HFF-Myc (cell line): ENCODE measurements at regions not wholly inside any gene's neighbourhood (a gene's known extent, or its start where the extent isn't known, plus 50 kb on each side); places are given as distances from the start of the nearest gene placed in this dataset.

Experiments
- DNase-seq: peaks from one replicate; pipeline ENCODE4 v3.0.0-alpha.2; 2011; ENCODE audit warnings: low read depth; ENCODE audit errors: extremely low read depth
- H3K4me3 ChIP-seq: replicated peaks from 2 replicates; pipeline ENCODE4 v1.5.1; 2011; ENCODE audit warnings: low read depth, mild to moderate bottlenecking, control low read depth, low read length
- TF ChIP-seq, protein P1 (sequence below): IDR thresholded peaks from 2 replicates; pipeline ENCODE4 v1.5.1; 2012; ENCODE audit warnings: mild to moderate bottlenecking, low read depth, low read length, control low read depth; ENCODE audit errors: missing control alignments

- no peak for DNase-seq
- no peak overlapping the region for H3K4me3 ChIP-seq
- TF ChIP-seq, protein P1, sequence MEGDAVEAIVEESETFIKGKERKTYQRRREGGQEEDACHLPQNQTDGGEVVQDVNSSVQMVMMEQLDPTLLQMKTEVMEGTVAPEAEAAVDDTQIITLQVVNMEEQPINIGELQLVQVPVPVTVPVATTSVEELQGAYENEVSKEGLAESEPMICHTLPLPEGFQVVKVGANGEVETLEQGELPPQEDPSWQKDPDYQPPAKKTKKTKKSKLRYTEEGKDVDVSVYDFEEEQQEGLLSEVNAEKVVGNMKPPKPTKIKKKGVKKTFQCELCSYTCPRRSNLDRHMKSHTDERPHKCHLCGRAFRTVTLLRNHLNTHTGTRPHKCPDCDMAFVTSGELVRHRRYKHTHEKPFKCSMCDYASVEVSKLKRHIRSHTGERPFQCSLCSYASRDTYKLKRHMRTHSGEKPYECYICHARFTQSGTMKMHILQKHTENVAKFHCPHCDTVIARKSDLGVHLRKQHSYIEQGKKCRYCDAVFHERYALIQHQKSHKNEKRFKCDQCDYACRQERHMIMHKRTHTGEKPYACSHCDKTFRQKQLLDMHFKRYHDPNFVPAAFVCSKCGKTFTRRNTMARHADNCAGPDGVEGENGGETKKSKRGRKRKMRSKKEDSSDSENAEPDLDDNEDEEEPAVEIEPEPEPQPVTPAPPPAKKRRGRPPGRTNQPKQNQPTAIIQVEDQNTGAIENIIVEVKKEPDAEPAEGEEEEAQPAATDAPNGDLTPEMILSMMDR: no peak
These were observed 2182.7 kb upstream of the PIK3C3 start for GRCh38 chr18:39772155-39772919.

- TF ChIP-seq, protein P1: no peak
- DNase-seq: no peak
- no peak overlapping the region for H3K4me3 ChIP-seq
These were observed 2184.6 kb upstream of the PIK3C3 start for GRCh38 chr18:39770399-39770798.

GRCh38 chr18:39764873-39765272 is 2190.2 kb upstream of the PIK3C3 start:
- TF ChIP-seq, protein P1: no peak
- no peak for DNase-seq
- no peak overlapping the region for H3K4me3 ChIP-seq

DNA sequence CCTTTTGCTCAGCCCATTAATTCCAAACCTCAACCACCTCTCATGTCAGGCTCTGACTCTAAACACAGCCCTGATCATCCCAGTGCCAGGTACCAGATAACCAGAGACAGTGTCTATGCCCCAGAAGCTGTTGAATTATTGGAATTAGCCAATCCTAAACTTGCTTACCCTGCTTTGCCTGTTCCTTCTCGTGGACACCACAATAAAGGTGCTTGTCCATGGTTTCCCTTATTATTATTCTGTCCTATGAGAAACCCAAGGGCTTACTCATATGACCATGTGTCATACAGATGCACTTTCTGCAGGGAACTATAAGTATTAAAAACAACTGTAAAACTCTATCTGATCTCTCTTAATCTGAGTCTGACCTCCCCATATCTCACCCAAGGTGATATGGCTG is 2193.8 kb upstream of the PIK3C3 start:
- H3K4me3 ChIP-seq: no peak overlapping the region
- TF ChIP-seq, protein P1: no peak
- no peak for DNase-seq

- TF ChIP-seq, protein P1: no peak
- no peak overlapping the region for H3K4me3 ChIP-seq
- DNase-seq: no peak
These were observed 2194.3 kb upstream of the CELF4 start for GRCh38 chr18:39759926-39760325.

DNA sequence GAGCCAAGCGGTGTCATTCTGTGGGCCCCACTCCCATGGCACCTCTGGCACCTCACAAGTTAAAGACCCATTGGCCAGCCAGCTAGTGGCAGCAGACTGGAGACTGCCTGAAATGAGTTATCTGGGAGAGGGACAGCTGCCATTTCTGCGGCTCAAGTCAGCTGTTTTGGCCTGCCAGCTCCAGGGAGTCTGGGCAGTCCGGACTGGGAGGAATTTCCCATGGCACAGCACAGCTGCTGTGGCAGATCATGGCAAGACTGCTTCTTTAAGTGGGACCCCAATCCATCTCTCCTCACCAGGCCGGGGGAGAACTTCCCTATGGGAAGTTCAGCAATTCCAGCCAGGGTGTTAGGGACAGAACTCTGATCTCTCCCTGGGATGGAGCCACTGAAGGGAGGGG is 2187.6 kb upstream of the CELF4 start:
- no peak overlapping the region for H3K4me3 ChIP-seq
- DNase-seq: no peak
- TF ChIP-seq, protein P1: no peak

GRCh38 chr18:39752351-39752750 is 2186.8 kb upstream of the CELF4 start:
- DNase-seq: no peak
- no peak overlapping the region for H3K4me3 ChIP-seq
- TF ChIP-seq, protein P1: no peak
